HG03460 (cell line): ENCODE measurements at regions not wholly inside any gene's neighbourhood (a gene's known extent, or its start where the extent isn't known, plus 50 kb on each side); places are given as distances from the start of the nearest gene placed in this dataset.

ENCODE experiments used
- ATAC-seq: cut with Tn5 transposase; IDR thresholded peaks from one replicate; pipeline ENCODE4 v1.9.1; 2021; ENCODE audit not compliant: unreplicated experiment

- ATAC-seq, result no peak
Observed at GRCh38 chr18:61148322-61148721, 184.9 kb upstream of the CDH20 start.

DNA sequence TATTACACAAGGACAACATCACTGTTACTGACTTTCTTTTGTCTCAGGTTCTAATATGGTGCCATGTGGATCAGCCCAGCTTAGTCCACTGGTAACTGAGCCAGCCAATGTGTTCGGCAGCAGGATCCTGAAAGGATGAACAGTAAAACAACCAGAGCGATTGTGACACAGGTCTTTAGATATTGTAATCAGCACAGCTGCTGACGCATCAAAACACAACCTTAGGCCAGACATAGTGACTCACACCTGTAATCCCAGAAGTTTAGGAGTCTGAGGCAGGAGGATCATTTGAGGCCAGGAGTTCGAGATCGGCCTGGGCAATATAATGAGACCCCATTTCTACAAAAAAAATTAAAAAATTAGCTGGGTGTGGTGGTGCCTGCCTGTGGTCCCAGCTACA is 183.4 kb upstream of the CDH20 start:
- no peak for ATAC-seq

- no peak for ATAC-seq
Observed at GRCh38 chr18:61153571-61153970, 179.7 kb upstream of the CDH20 start.

- ATAC-seq, result no peak
Observed at GRCh38 chr18:61154866-61155265, 178.4 kb upstream of the CDH20 start.

- ATAC-seq, result no peak
Observed at GRCh38 chr18:61155586-61155985, 177.6 kb upstream of the CDH20 start.

DNA sequence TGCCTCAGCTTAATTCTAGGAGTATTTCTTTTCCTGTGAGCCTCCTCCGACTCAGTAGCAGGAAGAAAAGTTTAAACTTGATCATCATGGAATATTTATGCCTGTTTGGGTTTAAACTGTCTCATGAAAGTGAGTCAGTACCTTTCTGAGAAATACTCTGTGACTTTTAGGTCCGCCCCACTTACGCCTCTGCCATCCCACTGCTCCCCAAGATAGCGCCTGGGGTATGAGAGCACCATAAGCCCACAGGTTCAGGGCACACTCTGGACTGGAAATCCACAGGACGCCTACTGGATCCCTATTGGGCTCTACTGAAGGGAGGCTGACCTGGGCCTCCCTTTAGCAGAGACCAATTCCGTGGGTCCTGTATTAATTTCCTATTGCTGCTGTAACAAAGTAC is 175.8 kb upstream of the CDH20 start:
- ATAC-seq, result no peak

- ATAC-seq, result no peak
Observed at GRCh38 chr18:61159246-61159645, 174.0 kb upstream of the CDH20 start.

DNA sequence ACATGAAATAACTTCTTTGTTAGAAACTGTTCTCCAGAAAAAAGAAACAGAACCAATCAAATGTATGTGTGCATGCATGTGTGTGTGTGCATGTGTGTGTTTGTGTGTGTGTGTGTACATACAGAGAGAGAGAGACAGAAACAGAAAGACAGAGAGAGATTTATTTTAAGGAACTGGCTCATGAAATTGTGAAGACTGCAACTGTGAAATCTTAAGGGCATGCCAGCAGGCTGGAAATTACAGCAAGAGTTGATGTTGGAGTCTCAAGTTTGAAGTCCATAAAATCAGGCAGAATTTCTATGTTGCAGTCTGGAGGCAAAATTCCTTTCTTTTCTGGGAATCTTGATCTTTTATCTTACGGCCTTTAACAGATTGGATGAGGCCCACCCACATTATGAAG is 168.9 kb upstream of the CDH20 start:
- ATAC-seq, result no peak

DNA sequence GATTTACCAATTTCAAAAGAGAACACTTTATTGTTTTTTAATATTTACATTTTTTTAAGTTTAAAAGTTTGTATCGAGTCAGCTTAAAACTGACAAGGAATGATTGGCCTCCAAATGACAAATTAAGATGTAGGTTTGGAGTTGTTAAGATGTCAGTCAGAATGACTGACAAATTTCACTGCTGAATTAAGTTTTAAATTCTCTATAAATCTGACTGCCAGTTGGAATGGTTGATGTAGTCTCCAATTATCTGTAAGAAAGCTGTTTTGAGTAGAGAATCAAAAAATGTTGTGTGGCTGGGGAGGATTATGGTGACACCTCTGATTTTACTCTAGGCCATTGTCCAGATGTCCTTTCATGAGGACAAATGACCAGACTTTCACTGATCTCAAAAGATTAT is 165.3 kb upstream of the CDH20 start:
- no peak for ATAC-seq

DNA sequence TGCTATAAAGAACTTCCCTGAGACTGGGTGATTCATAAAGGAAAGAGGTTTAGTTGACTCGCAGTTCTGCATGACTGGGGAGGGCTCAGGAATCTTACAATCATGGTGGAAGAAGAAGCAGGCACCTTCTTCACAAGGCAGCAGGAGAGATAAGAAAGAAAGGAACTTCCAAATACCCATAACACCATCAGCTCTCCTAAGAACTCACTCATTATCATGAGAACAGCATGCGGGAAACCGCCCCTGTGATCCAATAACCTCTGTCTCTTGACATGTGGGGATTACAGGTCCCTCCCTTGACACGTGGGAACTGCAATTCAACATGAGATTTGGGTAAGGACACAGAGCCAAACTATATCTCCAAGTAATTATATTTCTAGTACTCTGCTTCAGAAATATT is 163.8 kb upstream of the CDH20 start:
- no peak for ATAC-seq

- ATAC-seq, result no peak
Observed at GRCh38 chr18:61172624-61173023, 160.6 kb upstream of the CDH20 start.

DNA sequence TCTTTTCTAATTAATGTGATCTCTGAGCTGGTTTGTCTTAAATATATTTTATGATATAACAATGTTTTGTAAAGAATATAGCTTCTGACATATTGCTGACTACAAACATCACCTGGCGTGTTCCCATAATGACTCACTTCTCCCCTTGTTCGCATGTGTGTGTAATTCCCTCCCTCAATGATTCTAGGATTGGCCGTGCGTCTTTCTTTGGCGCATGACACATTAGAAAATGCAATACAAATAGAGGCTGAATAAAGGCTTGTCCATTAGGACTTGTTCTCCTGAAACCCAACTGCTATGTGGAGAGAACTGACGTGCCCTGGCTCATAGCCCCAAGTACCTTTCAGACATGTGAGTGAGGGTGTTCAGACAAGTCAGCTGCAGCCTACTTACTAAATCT is 159.7 kb upstream of the CDH20 start:
- ATAC-seq, result no peak

GRCh38 chr18:61183798-61184197 is 149.4 kb upstream of the CDH20 start:
- ATAC-seq, result no peak

DNA sequence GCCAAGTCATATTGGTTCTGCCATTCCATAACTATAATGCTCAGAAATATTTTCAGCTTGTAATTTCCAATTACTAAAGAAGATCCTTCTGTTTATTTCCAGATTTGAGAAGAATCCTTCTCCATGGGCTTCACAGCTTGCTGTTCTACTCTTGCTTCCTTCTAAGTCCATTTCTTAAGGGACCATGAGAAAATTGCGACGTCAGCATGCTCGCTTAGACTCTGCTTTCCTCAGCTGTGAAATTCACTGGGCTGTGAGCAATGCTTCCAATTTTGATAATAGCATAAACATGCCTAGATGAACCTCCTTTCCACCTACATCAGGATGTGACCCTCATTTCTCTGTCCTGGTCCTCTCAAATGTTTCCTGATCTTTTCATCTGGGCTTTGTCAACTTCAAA is 145.3 kb upstream of the CDH20 start:
- no peak for ATAC-seq

GRCh38 chr18:61189376-61189775 is 143.9 kb upstream of the CDH20 start:
- no peak for ATAC-seq

DNA sequence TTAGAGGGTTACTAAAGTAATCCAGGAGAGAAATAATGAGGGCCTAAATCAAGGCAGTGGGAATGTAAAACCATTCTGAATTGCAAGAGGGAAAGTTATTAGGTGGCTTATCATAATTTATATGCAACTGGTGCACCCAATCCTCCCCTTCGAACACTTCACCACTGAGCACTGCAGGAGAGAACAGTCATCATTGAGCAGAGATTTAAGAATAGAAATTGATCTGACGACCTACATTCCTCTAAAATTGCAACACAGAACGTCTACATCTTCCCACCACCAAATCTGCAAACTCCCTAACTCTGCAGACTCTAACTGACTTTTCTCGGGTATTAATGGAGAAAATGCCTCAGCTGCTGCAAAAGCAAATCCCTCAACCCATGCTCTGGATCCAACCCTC is 138.5 kb upstream of the CDH20 start:
- ATAC-seq, result no peak

DNA sequence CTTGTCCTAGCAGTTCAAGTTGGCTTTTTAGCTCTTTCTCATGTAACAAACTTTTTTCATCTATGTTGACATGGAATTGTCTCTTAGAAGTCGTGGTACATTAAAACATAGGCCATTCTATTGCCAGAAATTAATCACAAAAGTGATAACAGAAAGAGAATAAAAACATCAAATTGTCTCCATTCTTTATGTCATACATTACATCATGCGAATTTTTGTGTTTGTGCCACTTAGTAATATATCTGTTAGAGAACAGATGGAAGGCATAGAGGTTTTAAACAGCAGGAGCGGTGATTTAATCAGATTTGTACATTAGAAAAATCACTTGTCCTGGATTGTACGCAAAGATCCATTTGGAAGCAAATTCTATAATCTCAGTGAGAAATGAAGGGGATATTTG is 136.5 kb upstream of the CDH20 start:
- ATAC-seq, result no peak

DNA sequence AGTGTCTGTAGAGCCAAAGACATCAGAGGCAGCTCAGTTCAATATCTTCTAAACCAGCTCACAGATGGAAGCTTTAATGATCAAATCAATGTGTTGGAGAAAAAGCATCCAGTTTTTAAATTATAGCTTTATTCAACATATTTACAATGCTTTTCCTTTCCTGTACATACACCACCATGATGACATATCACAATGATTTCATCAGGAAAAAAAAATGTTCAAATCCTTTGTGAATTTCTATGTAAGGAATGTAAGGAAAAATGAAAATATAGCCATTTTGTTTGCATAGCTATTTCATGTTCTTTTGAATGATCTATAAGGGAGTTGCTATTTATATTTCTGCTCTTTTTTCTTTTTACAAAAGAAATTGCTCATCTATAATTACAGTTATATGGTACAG is 134.7 kb upstream of the CDH20 start:
- ATAC-seq, result no peak

- no peak for ATAC-seq
Observed at GRCh38 chr18:61199171-61199848, 133.9 kb upstream of the CDH20 start.

DNA sequence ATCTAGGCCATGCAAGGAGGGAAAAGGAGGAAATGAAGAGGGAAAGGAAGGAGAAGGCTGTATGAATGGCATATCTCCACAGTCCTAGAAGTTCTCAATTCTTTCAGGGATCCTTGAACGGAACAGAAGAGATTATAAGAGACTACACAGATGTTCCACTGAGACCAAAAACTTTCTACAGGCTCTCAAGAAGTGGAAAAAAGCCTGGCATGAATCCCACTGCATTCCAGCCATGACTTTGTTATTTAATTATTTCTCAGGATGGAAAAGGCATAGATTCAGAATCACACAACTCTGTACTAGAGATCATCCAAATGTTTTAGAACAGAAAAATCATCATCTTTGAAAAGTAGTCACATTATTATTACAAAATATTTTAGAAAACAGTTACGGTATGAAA is 131.7 kb upstream of the CDH20 start:
- no peak for ATAC-seq

- ATAC-seq, result no peak
Observed at GRCh38 chr18:61203151-61203550, 130.1 kb upstream of the CDH20 start.

GRCh38 chr18:61209801-61210200 is 123.4 kb upstream of the CDH20 start:
- ATAC-seq, result no peak

- ATAC-seq, result no peak
Observed at GRCh38 chr18:61216051-61216450, 117.2 kb upstream of the CDH20 start.

- no peak for ATAC-seq
Observed at GRCh38 chr18:61222206-61222605, 111.0 kb upstream of the CDH20 start.
